GM19239 (cell line): ENCODE measurements at regions not wholly inside any gene's neighbourhood (a gene's known extent, or its start where the extent isn't known, plus 50 kb on each side); places are given as distances from the start of the nearest gene placed in this dataset.
"Not testable (repeated sequence)": the region's sequence is repeated elsewhere in the genome, so short reads cannot be mapped to it uniquely, and the experiment has no call there.

Source experiments
- DNase-seq: peaks from one replicate; pipeline ENCODE4 v3.0.0; 2011; ENCODE audit warnings: low spot score; ENCODE audit not compliant: insufficient read length
- FAIRE-seq: peaks from 2 replicates; lab custom pipeline; 2011; peaks lifted over from hg19 to GRCh38; lab: Jason Lieb, UNC

DNA sequence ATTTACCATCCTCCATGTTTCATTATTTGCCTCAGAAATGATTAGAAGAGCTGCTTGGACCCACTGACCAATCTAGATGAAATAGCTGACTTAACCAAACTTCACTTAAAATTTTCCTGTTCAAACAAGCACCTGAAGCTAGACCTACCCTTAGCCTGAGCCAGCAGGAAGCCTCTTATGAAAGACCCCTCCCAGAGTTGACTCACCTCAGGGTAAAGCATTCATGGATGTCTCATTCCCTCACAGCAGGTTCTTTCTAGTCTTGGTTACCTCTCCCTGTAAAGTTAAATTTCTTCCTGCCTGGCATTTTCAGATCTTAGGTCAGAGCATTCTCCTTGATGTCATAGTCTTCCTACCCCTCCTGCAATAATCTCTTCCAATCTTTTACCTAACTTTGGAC is 1209.8 kb downstream of the FLRT2 start:
- DNase-seq: no peak
- no peak for FAIRE-seq

DNA sequence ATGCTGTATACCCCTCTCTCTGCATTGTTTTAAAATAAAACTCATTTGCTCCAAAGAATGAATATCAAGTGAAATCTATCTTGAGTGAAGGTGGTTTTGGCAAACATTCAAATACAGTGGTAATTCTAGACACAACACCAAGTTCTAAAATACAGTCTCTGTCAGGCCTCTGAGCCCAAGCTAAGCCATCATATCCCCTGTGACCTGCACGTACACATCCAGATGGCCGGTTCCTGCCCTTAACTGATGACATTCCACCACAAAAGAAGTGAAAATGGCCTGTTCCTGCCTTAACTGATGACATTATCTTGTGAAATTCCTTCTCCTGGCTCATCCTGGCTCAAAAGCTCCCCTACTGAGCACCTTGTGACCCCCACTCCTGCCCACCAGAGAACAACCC is 1201.5 kb downstream of the FLRT2 start:
- not testable (repeated sequence) for DNase-seq, FAIRE-seq

DNA sequence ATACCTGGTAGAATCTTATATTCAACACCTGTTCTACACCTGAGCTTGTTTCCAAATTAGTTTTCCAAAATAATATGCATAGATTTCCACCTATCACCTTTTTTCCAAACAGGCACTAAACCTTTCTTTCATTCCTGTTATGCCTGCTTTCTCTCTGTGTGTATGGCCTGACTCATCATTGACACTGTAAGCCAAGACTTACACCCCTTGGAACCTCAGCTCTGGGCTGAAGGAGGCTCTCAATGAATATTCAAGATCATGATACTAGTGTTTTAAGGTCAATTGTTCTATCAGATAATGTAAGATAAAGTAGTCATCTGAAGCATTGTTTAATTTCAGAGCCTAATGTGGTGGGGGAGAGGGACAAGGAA is 1193.3 kb downstream of the FLRT2 start:
- DNase-seq (no peak), FAIRE-seq (no peak)

- DNase-seq (no peak), FAIRE-seq (no peak)
Observed at GRCh38 chr14:86722612-86723253, 1192.8 kb downstream of the FLRT2 start.

GRCh38 chr14:86714575-86714974 is 1184.6 kb downstream of the FLRT2 start:
- DNase-seq: no peak
- no peak for FAIRE-seq

- FAIRE-seq (no peak), DNase-seq (no peak)
Observed at GRCh38 chr14:86714153-86714552, 1184.2 kb downstream of the FLRT2 start.

DNA sequence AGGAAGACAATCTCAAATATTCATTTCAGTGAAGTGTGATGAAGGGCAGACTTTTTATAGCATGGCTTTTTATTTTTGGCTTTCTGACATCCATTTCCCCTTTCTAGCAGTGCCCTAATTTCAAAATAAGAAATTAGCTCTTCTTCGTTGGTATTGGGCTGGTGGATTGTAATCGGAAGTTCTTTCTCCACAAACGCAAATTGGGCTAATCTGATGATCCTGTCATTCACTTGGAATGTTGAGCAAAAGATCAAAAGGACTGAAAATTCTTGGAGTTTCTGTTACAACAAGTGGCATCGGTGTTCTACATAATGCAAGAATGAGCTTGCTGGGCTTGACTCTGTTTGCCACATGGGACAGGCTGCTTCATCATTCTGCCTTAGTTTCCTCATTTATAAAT is 1182.8 kb downstream of the FLRT2 start:
- no peak for DNase-seq
- no peak for FAIRE-seq

- DNase-seq: no peak
- no peak for FAIRE-seq
Observed at GRCh38 chr14:86712176-86712575, 1182.2 kb downstream of the FLRT2 start.

GRCh38 chr14:86708846-86709339 is 1178.9 kb downstream of the FLRT2 start:
- FAIRE-seq: no peak
- no peak for DNase-seq

GRCh38 chr14:86707071-86707470 is 1177.1 kb downstream of the FLRT2 start:
- FAIRE-seq (no peak), DNase-seq (no peak)

- DNase-seq (no peak), FAIRE-seq (no peak)
Observed at GRCh38 chr14:86683561-86683960, 1153.6 kb downstream of the FLRT2 start.

- FAIRE-seq: no peak
- DNase-seq: no peak
Observed at GRCh38 chr14:86675059-86675458, 1145.1 kb downstream of the FLRT2 start.

GRCh38 chr14:86673523-86673969 is 1143.6 kb downstream of the FLRT2 start:
- FAIRE-seq (no peak), DNase-seq (no peak)

GRCh38 chr14:86672080-86672479 is 1142.1 kb downstream of the FLRT2 start:
- no peak for DNase-seq
- no peak for FAIRE-seq

GRCh38 chr14:86665975-86666374 is 1136.0 kb downstream of the FLRT2 start:
- FAIRE-seq: no peak

GRCh38 chr14:86662334-86662733 is 1132.4 kb downstream of the FLRT2 start:
- DNase-seq (no peak), FAIRE-seq (no peak)

More at GRCh38 chr14:86665975-86666374, 1136.0 kb downstream of the FLRT2 start:
- DNase-seq: no peak

DNA sequence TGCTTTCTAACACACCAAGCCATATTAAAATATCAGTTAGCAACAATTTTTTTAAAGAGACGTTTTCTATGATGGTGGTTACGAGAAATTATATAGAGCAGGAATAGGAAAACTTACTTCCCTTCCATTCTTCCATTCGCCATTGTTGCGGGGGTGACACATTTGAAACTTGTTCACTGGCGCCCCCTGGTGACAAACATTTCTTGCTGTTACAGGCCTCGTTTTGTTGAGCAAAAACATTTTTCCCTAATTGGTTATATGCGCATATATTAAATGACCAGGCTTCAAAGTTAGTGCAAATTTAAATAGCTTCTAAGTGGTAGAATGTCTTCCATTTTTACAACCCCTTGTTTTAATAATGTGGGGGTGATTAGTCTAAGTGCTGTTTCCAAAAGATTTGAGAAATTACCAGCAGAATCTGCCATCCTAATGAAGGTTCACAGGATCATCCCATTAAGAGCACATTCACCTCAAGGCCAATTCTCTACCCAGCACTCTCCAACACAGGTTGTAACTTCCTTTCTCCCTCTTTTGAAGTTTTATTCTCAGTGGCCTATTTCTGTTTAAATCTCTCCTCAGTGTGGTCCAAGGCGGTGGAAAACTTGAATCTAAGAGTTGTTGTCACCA is 1124.7 kb downstream of the FLRT2 start:
- DNase-seq: no peak
- FAIRE-seq: no peak

GRCh38 chr14:86652526-86652925 is 1122.6 kb downstream of the FLRT2 start:
- FAIRE-seq (no peak), DNase-seq (no peak)

DNA sequence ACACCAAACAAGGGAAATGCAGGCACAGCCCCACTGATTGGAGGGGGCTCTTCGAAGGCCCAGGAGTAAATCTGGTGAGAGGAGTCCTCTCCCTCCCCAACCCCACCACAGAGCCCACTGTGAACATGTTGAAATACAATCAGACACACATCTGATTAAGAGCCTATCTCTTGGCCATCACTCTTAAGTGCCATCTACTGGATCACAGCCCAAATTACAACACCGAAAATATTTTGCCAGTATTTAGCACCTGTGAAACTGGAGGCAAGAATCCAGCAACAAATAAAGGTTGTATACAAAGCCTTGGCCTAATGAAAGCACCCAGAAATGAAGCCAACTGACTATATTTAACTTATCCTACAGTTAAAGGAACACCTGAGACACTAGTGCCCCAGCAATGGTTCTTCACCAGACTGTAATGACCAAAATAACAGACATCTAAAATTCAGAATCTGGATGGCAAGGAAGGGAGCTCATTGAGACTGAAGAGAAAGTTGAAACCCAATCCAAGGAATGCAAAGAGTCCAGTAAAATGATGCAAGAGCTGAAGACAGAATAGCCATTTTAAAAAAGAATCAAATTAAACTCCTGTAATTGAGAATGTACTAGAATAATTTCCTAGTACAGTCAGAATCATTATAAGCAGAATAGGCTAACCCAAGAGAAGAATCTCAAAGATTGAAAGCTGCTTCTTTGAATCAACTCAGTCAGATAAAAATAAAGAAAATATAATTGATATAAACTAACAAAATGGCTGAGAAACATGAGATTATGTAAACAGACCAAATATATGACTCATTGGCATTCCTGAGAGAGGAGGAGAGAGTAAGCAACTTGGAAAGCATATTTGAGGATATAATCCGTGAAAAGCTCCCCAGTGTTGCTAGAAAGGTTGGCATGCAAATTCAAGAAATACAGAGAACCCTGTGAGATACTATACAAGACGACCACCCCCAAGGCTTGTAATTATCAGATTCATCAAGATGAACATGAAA is 1117.0 kb downstream of the FLRT2 start:
- no peak for FAIRE-seq
- DNase-seq: no peak

- FAIRE-seq: no peak
Observed at GRCh38 chr14:86646125-86646524, 1116.2 kb downstream of the FLRT2 start.

DNA sequence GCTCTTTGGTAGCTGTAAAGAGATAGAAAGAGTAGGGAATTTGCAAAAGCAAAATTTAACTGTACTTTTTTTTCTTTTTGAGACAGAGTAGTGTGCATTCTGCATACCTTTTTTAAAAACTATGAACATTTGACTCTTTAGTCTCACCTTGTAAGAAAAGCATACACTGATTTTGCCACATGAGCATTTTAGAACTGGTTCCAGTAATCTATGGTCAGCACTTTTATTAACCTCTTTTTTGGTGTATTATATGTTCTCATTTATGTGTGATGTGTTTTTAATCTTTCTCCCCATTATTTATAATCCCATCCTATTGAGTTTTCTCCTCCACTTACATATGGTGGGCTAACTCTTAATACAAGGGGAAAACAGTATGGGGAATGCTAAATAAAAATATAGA is 1111.4 kb downstream of the FLRT2 start:
- FAIRE-seq (no peak), DNase-seq (no peak)

More at GRCh38 chr14:86646125-86646524, 1116.2 kb downstream of the FLRT2 start:
- no peak for DNase-seq
